ENCODE measurements at regions not wholly inside any gene's neighbourhood (a gene's known extent, or its start where the extent isn't known, plus 50 kb on each side); places are given as distances from the start of the nearest gene placed in this dataset.

DNA sequence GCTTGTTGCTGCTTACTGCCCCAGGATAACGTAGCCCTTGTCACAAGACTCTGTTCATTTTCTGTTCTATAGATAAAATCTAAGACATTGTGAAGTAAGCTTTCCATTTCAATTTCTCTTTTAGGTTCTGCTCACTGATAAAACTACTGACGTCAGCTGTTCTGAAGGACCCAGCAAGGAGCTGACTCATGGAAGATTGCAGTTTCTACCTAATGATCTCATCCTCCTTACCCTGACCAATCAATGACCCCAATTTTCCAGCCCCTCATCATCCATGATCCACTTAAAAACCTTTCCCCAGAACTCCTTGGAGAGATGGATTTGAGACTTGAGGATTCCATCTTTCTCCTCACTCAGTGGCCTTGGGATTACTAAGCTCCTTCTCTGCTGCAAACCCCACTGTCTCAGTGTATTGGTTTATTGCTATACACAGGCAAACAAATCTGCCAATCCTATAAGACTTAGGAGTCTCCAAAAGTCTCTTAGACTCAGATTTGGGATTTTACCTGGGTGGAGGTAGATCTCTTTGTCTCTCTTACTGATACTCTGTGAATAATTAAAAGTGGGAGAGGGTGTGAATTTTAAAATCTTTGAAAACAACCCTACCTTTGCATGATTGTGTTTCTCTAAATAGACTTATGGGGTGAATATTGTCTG is 109.2 kb upstream of the TRIM24 start:
- H3K27me3 ChIP-seq (ENCODE audit: insufficient read depth), result no peaks in the 10 kb centered on the region
- H3K27ac ChIP-seq (ENCODE audit: low read depth in 2 of 2, low read length in 1 of 2), result no peak overlapping the region
- H3K36me3 ChIP-seq (replicated peaks in 1 of 2; ENCODE audit: control insufficient read depth in 1 of 2, insufficient read depth in 2 of 2, low read length in 1 of 2), result no peaks in the 10 kb centered on the region
- H3K4me1 ChIP-seq (ENCODE audit: control insufficient read depth in 1 of 2, insufficient read depth in 2 of 2, low read depth in 1 of 2, low read length in 1 of 2), result no peaks in the 10 kb centered on the region
- WGBS (ENCODE audit: low lambda C conversion rate), result 34% methylated on average over 2 of the region's 2 CpGs
- no peak for DNase-seq
- H3K4me3 ChIP-seq (ENCODE audit: low read depth in 2 of 2, low read length in 1 of 2), result no peak overlapping the region
- CTCF ChIA-PET, result interaction anchor here (2.1 kb wide), 1 partner anchor 10 kb away, joined by 7 read pairs; no protein-coding TSS in a partner anchor
- peaks cover 5% of the 10 kb centered on the region; the same call in 1 of the 2 replicates for H3K9me3 ChIP-seq
- no peak overlapping the region for H3K9ac ChIP-seq
- POLR2A ChIA-PET, result no interaction called here
- no peaks in the 10 kb centered on the region for H3K9me2 ChIP-seq
- TF ChIP-seq RXRA (IDR thresholded peaks at IDR 0.05; ENCODE audit: borderline replicate concordance, low read depth) (no peak), EZH2phosphoT487 (IDR thresholded peaks at IDR 0.05; ENCODE audit: borderline replicate concordance, low read depth) (no peak), RCOR1 (IDR thresholded peaks at IDR 0.05; ENCODE audit: low read length) (no peak), NFIC (IDR thresholded peaks at IDR 0.05; ENCODE audit: borderline replicate concordance) (no peak), NRF1 (IDR thresholded peaks at IDR 0.05; ENCODE audit: low read depth, low read length) (no peak), TAF1 (IDR thresholded peaks at IDR 0.05; ENCODE audit: borderline replicate concordance, low read depth, low read length) (no peak), SMC3 (IDR thresholded peaks at IDR 0.05; ENCODE audit: low read depth, low read length) (no peak), FOSL2 (IDR thresholded peaks at IDR 0.05; ENCODE audit: borderline replicate concordance, low read depth) (no peak), RAD21 (IDR thresholded peaks at IDR 0.05; ENCODE audit: low read length) (no peak), FOXM1 (IDR thresholded peaks at IDR 0.05; ENCODE audit: low read depth) (no peak), FOXJ3 (CRISPR knock-in tag; IDR thresholded peaks at IDR 0.05) (no peak), ELF1 (IDR thresholded peaks at IDR 0.05) (no peak), TCF12 (IDR thresholded peaks at IDR 0.05) (no peak), POLR2AphosphoS5 (IDR thresholded peaks at IDR 0.05; ENCODE audit: low read depth, low read length) (no peak), RFX5 (IDR thresholded peaks at IDR 0.05; ENCODE audit: low read length) (no peak)
- TF ChIP-seq, protein P1, sequence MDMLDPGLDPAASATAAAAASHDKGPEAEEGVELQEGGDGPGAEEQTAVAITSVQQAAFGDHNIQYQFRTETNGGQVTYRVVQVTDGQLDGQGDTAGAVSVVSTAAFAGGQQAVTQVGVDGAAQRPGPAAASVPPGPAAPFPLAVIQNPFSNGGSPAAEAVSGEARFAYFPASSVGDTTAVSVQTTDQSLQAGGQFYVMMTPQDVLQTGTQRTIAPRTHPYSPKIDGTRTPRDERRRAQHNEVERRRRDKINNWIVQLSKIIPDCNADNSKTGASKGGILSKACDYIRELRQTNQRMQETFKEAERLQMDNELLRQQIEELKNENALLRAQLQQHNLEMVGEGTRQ (IDR thresholded peaks at IDR 0.05; ENCODE audit: borderline replicate concordance, low read depth, low read length), result no peak
- TF ChIP-seq, protein P2, sequence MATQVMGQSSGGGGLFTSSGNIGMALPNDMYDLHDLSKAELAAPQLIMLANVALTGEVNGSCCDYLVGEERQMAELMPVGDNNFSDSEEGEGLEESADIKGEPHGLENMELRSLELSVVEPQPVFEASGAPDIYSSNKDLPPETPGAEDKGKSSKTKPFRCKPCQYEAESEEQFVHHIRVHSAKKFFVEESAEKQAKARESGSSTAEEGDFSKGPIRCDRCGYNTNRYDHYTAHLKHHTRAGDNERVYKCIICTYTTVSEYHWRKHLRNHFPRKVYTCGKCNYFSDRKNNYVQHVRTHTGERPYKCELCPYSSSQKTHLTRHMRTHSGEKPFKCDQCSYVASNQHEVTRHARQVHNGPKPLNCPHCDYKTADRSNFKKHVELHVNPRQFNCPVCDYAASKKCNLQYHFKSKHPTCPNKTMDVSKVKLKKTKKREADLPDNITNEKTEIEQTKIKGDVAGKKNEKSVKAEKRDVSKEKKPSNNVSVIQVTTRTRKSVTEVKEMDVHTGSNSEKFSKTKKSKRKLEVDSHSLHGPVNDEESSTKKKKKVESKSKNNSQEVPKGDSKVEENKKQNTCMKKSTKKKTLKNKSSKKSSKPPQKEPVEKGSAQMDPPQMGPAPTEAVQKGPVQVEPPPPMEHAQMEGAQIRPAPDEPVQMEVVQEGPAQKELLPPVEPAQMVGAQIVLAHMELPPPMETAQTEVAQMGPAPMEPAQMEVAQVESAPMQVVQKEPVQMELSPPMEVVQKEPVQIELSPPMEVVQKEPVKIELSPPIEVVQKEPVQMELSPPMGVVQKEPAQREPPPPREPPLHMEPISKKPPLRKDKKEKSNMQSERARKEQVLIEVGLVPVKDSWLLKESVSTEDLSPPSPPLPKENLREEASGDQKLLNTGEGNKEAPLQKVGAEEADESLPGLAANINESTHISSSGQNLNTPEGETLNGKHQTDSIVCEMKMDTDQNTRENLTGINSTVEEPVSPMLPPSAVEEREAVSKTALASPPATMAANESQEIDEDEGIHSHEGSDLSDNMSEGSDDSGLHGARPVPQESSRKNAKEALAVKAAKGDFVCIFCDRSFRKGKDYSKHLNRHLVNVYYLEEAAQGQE (IDR thresholded peaks at IDR 0.05; ENCODE audit: low read depth, low read length), result no peak
- TF ChIP-seq, protein P3, sequence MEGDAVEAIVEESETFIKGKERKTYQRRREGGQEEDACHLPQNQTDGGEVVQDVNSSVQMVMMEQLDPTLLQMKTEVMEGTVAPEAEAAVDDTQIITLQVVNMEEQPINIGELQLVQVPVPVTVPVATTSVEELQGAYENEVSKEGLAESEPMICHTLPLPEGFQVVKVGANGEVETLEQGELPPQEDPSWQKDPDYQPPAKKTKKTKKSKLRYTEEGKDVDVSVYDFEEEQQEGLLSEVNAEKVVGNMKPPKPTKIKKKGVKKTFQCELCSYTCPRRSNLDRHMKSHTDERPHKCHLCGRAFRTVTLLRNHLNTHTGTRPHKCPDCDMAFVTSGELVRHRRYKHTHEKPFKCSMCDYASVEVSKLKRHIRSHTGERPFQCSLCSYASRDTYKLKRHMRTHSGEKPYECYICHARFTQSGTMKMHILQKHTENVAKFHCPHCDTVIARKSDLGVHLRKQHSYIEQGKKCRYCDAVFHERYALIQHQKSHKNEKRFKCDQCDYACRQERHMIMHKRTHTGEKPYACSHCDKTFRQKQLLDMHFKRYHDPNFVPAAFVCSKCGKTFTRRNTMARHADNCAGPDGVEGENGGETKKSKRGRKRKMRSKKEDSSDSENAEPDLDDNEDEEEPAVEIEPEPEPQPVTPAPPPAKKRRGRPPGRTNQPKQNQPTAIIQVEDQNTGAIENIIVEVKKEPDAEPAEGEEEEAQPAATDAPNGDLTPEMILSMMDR (IDR thresholded peaks at IDR 0.05), result no peak
- TF ChIP-seq, protein P4, sequence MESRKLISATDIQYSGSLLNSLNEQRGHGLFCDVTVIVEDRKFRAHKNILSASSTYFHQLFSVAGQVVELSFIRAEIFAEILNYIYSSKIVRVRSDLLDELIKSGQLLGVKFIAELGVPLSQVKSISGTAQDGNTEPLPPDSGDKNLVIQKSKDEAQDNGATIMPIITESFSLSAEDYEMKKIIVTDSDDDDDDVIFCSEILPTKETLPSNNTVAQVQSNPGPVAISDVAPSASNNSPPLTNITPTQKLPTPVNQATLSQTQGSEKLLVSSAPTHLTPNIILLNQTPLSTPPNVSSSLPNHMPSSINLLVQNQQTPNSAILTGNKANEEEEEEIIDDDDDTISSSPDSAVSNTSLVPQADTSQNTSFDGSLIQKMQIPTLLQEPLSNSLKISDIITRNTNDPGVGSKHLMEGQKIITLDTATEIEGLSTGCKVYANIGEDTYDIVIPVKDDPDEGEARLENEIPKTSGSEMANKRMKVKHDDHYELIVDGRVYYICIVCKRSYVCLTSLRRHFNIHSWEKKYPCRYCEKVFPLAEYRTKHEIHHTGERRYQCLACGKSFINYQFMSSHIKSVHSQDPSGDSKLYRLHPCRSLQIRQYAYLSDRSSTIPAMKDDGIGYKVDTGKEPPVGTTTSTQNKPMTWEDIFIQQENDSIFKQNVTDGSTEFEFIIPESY (IDR thresholded peaks at IDR 0.05; ENCODE audit: borderline replicate concordance, low read depth), result no peak
- TF ChIP-seq, protein P5, sequence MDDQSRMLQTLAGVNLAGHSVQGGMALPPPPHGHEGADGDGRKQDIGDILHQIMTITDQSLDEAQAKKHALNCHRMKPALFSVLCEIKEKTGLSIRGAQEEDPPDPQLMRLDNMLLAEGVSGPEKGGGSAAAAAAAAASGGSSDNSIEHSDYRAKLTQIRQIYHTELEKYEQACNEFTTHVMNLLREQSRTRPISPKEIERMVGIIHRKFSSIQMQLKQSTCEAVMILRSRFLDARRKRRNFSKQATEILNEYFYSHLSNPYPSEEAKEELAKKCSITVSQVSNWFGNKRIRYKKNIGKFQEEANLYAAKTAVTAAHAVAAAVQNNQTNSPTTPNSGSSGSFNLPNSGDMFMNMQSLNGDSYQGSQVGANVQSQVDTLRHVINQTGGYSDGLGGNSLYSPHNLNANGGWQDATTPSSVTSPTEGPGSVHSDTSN (IDR thresholded peaks at IDR 0.05), result no peak
- no peaks in the 10 kb centered on the region for H3F3A ChIP-seq (replicated peaks; ENCODE audit: insufficient read depth)
- no peak overlapping the region for H3K4me2 ChIP-seq
- no peaks in the 10 kb centered on the region for H4K20me1 ChIP-seq (ENCODE audit: insufficient read depth)
- no peaks in the 10 kb centered on the region for H3K79me2 ChIP-seq (ENCODE audit: insufficient read depth)
- H2AFZ ChIP-seq (ENCODE audit: low read depth), result no peak overlapping the region

All from SK-N-SH (cell line).